Trophoblast cell (in vitro differentiated cells and primary cell): ENCODE measurements at regions not wholly inside any gene's neighbourhood (a gene's known extent, or its start where the extent isn't known, plus 50 kb on each side); places are given as distances from the start of the nearest gene placed in this dataset.
"Not testable (repeated sequence)": the region's sequence is repeated elsewhere in the genome, so short reads cannot be mapped to it uniquely, and the experiment has no call there.

ENCODE experiments used
- DNase-seq, 2 donors: peaks; one replicate each; pipeline ENCODE4 v3.0.0-alpha.2; 2016
- H2AFZ ChIP-seq: 2 replicates; pipeline ENCODE4 v1.6.1; 2013; ENCODE audit warnings: low read length, moderate library complexity, mild to moderate bottlenecking; ENCODE audit not compliant: insufficient read depth, poor library complexity
- H2AK5ac ChIP-seq: 2 replicates; pipeline ENCODE4 v1.6.1; 2013; ENCODE audit warnings: mild to moderate bottlenecking, low read length
- H2BK120ac ChIP-seq: 2 replicates; pipeline ENCODE4 v1.6.1; 2013; ENCODE audit warnings: low read length, mild to moderate bottlenecking, moderate library complexity; ENCODE audit not compliant: insufficient read depth, poor library complexity
- H2BK12ac ChIP-seq: 2 replicates; pipeline ENCODE4 v1.6.1; 2013; ENCODE audit warnings: mild to moderate bottlenecking, low read length, moderate library complexity
- H2BK5ac ChIP-seq: 2 replicates; pipeline ENCODE4 v1.6.1; 2013; ENCODE audit warnings: low read length, low read depth, moderate library complexity, mild to moderate bottlenecking; ENCODE audit not compliant: poor library complexity
- H3K14ac ChIP-seq: 2 replicates; pipeline ENCODE4 v1.6.1; 2013; ENCODE audit warnings: mild to moderate bottlenecking, low read length
- H3K18ac ChIP-seq: 2 replicates; pipeline ENCODE4 v1.6.1; 2013; ENCODE audit warnings: mild to moderate bottlenecking, low read length
- H3K23ac ChIP-seq: 2 replicates; pipeline ENCODE4 v1.6.1; 2013; ENCODE audit warnings: low read length
- H3K27ac ChIP-seq: 2 replicates; pipeline ENCODE4 v1.5.1; 2013; ENCODE audit warnings: low read depth, mild to moderate bottlenecking, inconsistent platforms, low read length, moderate library complexity
- H3K27me3 ChIP-seq: 2 replicates; pipeline ENCODE4 v1.6.1; 2013; ENCODE audit warnings: inconsistent platforms, mild to moderate bottlenecking, low read length, moderate library complexity; ENCODE audit not compliant: insufficient read depth
- H3K36me3 ChIP-seq, 2 experiments: 1 replicate in 1 of 2; 2 replicates in 1 of 2; pipeline ENCODE4 v1.6.1; 2013; ENCODE audit warnings: low read length in 2 of 2, mild to moderate bottlenecking in 2 of 2, moderate library complexity in 1 of 2; ENCODE audit not compliant: insufficient read depth in 2 of 2, control insufficient read depth in 1 of 2
- H3K4ac ChIP-seq: 2 replicates; pipeline ENCODE4 v1.6.1; 2013; ENCODE audit warnings: low read depth, mild to moderate bottlenecking, low read length, moderate library complexity
- H3K4me1 ChIP-seq, 2 experiments: 1 replicate in 1 of 2; 2 replicates in 1 of 2; pipeline ENCODE4 v1.6.1; 2013; ENCODE audit warnings: low read length in 2 of 2, mild to moderate bottlenecking in 2 of 2, moderate library complexity in 1 of 2; ENCODE audit not compliant: insufficient read depth in 2 of 2, control insufficient read depth in 1 of 2
- H3K4me2 ChIP-seq: 2 replicates; pipeline ENCODE4 v1.6.1; 2013; ENCODE audit warnings: inconsistent platforms, mild to moderate bottlenecking, low read length, moderate library complexity
- H3K4me3 ChIP-seq: 2 replicates; pipeline ENCODE4 v1.5.1; 2013; ENCODE audit warnings: mild to moderate bottlenecking, low read depth, low read length, inconsistent platforms
- H3K79me1 ChIP-seq: one replicate; pipeline ENCODE4 v1.6.1; 2013; ENCODE audit warnings: low read length
- H3K79me2 ChIP-seq: 2 replicates; pipeline ENCODE4 v1.6.1; 2013; ENCODE audit warnings: low read length, mild to moderate bottlenecking; ENCODE audit not compliant: control insufficient read depth, insufficient read depth, poor library complexity
- H3K9ac ChIP-seq: 2 replicates; pipeline ENCODE4 v1.6.1; 2013; ENCODE audit warnings: mild to moderate bottlenecking, low read length
- H3K9me3 ChIP-seq: 2 replicates; pipeline ENCODE4 v1.6.1; 2013; ENCODE audit warnings: low read depth, mild to moderate bottlenecking, control low read depth, inconsistent platforms, low read length; ENCODE audit not compliant: insufficient read depth
- H4K12ac ChIP-seq: 2 replicates; pipeline ENCODE4 v1.6.1; 2013; ENCODE audit warnings: low read depth, mild to moderate bottlenecking, low read length, moderate library complexity
- H4K8ac ChIP-seq: 2 replicates; pipeline ENCODE4 v1.6.1; 2013; ENCODE audit warnings: low read depth, mild to moderate bottlenecking, low read length, moderate library complexity
- H4K91ac ChIP-seq: one replicate; pipeline ENCODE4 v1.6.1; 2013; ENCODE audit warnings: low read depth, mild to moderate bottlenecking, low read length, moderate library complexity
- WGBS: extraction: QIAGEN DNeasy Blood & Tissue Kit; methylation state at CpG from one replicate; pipeline ENCODE4 v1.1.7; 2013; ENCODE audit warnings: missing lambda C conversion rate; ENCODE audit not compliant: insufficient read length, insufficient coverage; ENCODE audit errors: extremely low coverage; 5-methylcytosine and 5-hydroxymethylcytosine counted together

DNA sequence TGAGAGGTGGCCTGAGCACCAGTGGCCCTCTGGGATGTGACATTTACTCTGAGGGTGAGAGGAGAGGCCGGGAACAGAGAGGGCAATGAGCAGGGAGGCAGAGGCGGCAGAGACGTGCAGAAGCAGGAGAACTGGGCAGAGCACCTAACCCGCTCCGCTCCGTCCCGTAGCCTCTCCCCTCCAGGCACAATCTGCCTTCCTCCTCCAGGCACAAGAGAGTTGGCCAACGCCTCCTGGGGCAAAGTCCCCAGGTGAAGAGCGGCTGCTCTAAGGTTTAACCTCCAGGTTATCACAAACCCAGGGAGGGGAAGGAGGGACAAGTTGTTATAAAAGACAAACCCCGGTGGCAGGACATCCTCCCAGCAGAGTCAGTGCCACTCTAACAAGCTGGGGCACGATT is 5430.1 kb upstream of the TPTE start:
- H3K4me1 ChIP-seq, H3K9me3 ChIP-seq, H2BK120ac ChIP-seq, H4K8ac ChIP-seq, H2AK5ac ChIP-seq, H3K4ac ChIP-seq, H3K4me2 ChIP-seq, H3K23ac ChIP-seq, H3K14ac ChIP-seq, H3K4me3 ChIP-seq, H2BK12ac ChIP-seq, H4K91ac ChIP-seq, H3K9ac ChIP-seq, H3K27ac ChIP-seq, H4K12ac ChIP-seq, H2BK5ac ChIP-seq, DNase-seq, H3K36me3 ChIP-seq, H2AFZ ChIP-seq, H3K79me2 ChIP-seq, H3K18ac ChIP-seq, H3K27me3 ChIP-seq, H3K79me1 ChIP-seq: not testable (repeated sequence)
- WGBS = no CpG with 5 or more reads among the region's 11 CpGs

DNA sequence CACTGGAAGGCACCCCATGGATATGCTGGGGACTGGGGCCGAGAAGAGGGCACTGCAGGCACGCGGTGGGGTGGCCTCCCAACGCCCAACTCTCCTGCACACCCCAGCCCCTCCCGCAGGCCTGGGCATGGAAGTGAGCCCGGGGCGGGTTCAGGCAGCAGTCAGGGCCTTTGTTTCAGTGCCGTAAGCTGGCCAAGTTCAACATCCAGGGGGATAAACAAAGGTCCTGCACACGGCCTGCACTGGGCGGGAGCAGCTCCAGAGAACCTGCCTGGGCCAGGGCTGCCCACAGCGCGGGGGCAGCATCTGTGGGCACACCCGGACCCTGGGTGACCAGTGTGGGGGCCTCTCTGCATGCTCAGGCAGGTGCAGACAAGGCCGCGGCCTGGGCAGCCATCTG is 5425.8 kb upstream of the TPTE start:
- not testable (repeated sequence) for H3K18ac ChIP-seq, DNase-seq, H2AFZ ChIP-seq, H2BK120ac ChIP-seq, H3K36me3 ChIP-seq, H3K79me1 ChIP-seq, H2BK5ac ChIP-seq, H3K4me3 ChIP-seq, H3K9me3 ChIP-seq, H3K23ac ChIP-seq, H3K4me2 ChIP-seq, H4K8ac ChIP-seq, H3K4me1 ChIP-seq, H2AK5ac ChIP-seq, H3K27ac ChIP-seq, H3K14ac ChIP-seq, H3K27me3 ChIP-seq, H3K4ac ChIP-seq, H2BK12ac ChIP-seq, H4K12ac ChIP-seq, H3K79me2 ChIP-seq, H4K91ac ChIP-seq, H3K9ac ChIP-seq
- WGBS = no CpG with 5 or more reads among the region's 15 CpGs

DNA sequence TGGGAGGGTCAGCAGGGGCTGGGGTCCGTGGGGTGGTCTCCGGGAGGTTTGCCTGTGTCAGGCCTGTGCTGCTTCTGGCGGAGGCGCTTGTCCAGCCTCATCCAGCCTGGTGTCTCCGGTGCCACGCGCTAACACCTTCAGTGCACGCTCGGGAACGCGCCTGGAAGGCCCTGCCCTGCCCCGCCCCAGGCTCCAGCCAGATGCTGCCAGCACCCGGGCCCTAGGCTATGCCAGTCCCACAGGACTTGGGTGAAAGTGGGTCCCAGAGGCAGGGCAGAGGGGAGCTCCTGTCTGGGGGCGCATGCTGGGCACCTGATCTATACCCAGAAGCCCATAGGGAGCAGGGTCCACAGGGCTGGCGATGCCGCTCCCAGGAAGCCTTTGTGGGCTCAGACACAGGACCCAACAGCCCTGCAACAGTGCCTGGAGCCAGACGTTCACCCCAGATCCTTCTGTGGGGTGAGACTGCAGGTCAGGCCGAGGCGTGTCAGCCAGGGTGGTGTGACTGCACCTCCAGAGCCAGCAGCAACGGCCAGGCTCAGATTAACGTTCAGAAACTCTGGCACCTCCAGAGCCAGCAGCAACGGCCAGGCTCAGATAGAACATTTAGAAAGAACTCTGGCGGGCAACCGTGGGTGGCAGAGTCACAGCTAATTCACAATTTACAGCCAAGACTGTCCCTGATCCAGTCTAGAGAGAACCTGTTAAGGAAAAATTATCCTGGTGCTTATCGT is 5423.2 kb upstream of the TPTE start:
- not testable (repeated sequence) for H3K4ac ChIP-seq, H2BK12ac ChIP-seq, H2AK5ac ChIP-seq, H2BK120ac ChIP-seq, H3K23ac ChIP-seq, H3K27ac ChIP-seq, H3K79me1 ChIP-seq, H3K36me3 ChIP-seq, H3K4me3 ChIP-seq, H3K14ac ChIP-seq, H4K91ac ChIP-seq, H2AFZ ChIP-seq, DNase-seq, H3K4me2 ChIP-seq, H3K79me2 ChIP-seq, H4K8ac ChIP-seq, H3K18ac ChIP-seq, H3K27me3 ChIP-seq, H3K4me1 ChIP-seq, H3K9ac ChIP-seq, H4K12ac ChIP-seq, H3K9me3 ChIP-seq, H2BK5ac ChIP-seq
- no CpG with 5 or more reads among the region's 25 CpGs for WGBS

DNA sequence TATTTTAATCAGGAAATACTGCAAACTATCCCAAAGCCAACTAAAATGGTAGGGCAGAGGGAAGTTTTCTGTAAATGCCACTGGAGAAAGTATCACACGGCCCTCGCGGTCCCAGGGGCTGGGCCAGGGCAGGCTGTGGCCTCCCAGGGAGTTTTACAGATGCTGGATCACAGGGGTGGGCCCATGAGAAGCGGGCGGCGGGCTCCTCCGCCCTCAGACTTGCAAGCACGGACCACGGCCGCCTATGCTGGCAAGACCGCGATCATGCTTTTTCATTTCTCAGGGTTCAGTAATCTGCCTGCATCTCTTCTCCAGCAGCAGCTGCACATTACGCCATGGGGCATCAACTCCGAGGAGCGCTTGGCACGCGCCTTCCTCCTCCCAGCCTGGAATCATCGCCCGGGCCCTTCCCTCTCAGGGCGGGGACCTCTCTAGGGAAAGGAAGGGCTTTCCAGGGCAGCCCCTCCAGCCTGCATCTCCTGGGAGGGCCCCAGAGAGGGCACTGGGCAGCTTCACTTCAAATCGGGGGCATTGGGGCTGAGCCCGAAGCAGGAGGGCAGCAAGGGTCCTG is 5420.7 kb upstream of the TPTE start:
- not testable (repeated sequence) for H3K79me2 ChIP-seq, H3K27ac ChIP-seq, H3K4me1 ChIP-seq, H2BK12ac ChIP-seq, H3K79me1 ChIP-seq, H3K9me3 ChIP-seq, H3K4ac ChIP-seq, H3K4me2 ChIP-seq, H4K12ac ChIP-seq, H2AK5ac ChIP-seq, H3K36me3 ChIP-seq, H4K8ac ChIP-seq, DNase-seq, H3K23ac ChIP-seq, H2BK120ac ChIP-seq, H3K14ac ChIP-seq, H2BK5ac ChIP-seq, H4K91ac ChIP-seq, H3K18ac ChIP-seq, H3K9ac ChIP-seq, H2AFZ ChIP-seq, H3K4me3 ChIP-seq, H3K27me3 ChIP-seq
- WGBS = no CpG with 5 or more reads among the region's 22 CpGs
